ENCODE measurements at regions not wholly inside any gene's neighbourhood (a gene's known extent, or its start where the extent isn't known, plus 50 kb on each side); places are given as distances from the start of the nearest gene placed in this dataset.

DNA sequence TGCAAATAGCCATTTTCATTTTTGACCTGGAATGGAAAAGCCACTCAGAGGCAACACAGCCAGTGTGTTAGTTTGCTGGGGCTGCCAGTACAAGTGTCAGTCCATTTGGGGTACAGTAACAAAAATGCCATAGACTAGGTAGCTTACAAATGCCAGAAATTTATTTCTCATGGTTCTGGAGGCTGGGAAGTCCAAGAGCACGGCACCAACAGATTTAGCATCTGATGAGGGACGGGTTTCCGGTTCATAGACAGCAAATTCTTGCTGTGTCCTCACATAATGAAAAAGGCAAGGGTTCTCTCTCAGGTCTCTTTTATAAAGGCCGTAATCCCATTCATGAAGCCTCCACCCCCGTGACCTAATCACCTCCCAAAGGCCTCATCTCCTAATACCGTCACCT is 418.2 kb downstream of the TYW1 start:
- TF ChIP-seq CTCF (IDR thresholded peaks at IDR 0.05) = no peak
- no peak for TF ChIP-seq POLR2A (IDR thresholded peaks at IDR 0.05)

All from gastroesophageal sphincter (tissue), 3 donors.